Motor neuron (in vitro differentiated cells): ENCODE measurements at regions not wholly inside any gene's neighbourhood (a gene's known extent, or its start where the extent isn't known, plus 50 kb on each side); places are given as distances from the start of the nearest gene placed in this dataset.
A peak's percentile ranks its signal among the peaks of the same experiment; 100 is the strongest.

Source experiments
- ATAC-seq, 8 experiments: fragments of 200-7000 bp; cut with Tn5 transposase; replicated peaks in 6 of 8; 2 replicates each; pipeline ENCODE4 v1.8.0; 2021; ENCODE audit warnings: mild to moderate bottlenecking in 8 of 8, moderate library complexity in 8 of 8
- H3K27ac ChIP-seq, 2 donors: fragments of 250-450 bp; sonication (Bioruptor Pico); 2 replicates each; pipeline ENCODE4 v1.9.0; 2021; ENCODE audit warnings: antibody characterized with exemption in 2 of 2, mild to moderate bottlenecking in 2 of 2, moderate library complexity in 1 of 2
- H3K4me1 ChIP-seq, 2 donors: fragments of 250-450 bp; sonication (Bioruptor Pico); replicated peaks in 1 of 2; 2 replicates each; pipeline ENCODE4 v1.6.1; 2021; ENCODE audit warnings: antibody characterized with exemption in 2 of 2, mild to moderate bottlenecking in 2 of 2, moderate library complexity in 1 of 2
- H3K4me3 ChIP-seq, 5 donors: fragments of 250-450 bp; sonication (Bioruptor Pico); 2 replicates each; pipeline ENCODE4 v1.9.0; 2021; ENCODE audit warnings: antibody characterized with exemption in 5 of 5, mild to moderate bottlenecking in 5 of 5, moderate library complexity in 4 of 5
- WGBS, 10 experiments: fragments of 450-650 bp; shearing (Covaris generic); methylation state at CpG; one replicate each; pipeline ENCODE4 v1.0.0; 2022; 5-methylcytosine and 5-hydroxymethylcytosine counted together
- in situ Hi-C, 9 experiments: fragments of 400-800 bp; cut with MboI; loops; one replicate each; pipeline ENCODE4 v1.15.0; 2021; ENCODE audit warnings: low sequenced_read_pairs in 9 of 9, low pct_unique_long_range_greater_than_20kb in 2 of 9; ENCODE audit not compliant: unreplicated experiment in 9 of 9

DNA sequence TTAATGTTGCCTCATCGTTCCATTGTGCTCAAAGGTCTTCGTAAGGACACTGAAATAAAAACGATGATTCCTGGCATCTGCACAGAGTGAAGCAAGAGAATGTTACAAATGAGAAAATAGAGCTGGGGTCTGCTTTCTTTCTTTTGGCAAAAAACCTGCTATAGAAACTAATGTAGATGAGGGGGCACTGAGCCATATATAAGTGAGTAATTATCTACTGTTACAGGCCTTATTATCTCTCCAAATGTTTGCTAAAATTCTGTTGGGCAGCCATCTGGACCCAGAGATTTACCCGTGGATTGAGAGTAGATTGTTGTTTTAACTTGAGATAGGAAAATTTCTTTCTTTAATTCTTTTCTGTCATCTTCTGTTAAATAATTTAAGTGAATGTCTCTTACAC lies 472.5 kb upstream of the PIK3C3 start:
- no peak for ATAC-seq
- Histone ChIP-seq H3K27ac (no peak overlapping the region), H3K4me1 (peaks cover 0 to 5% of the 10 kb centered on the region in 2 donors), H3K4me3 (no peak overlapping the region)
- WGBS, 10 experiments = 0 to 76% (median 57%) methylated on average over 1 to 4 of the region's 4 CpGs
- in situ Hi-C loops = no loop called here

- Histone ChIP-seq H3K4me1 (peaks cover 2 to 5% of the 10 kb centered on the region in 2 donors), H3K4me3 (no peak overlapping the region), H3K27ac (no peak overlapping the region)
- in situ Hi-C loops = loop anchor here in 1 of 9 experiments (25.0 kb wide), 1 partner anchor 96 kb away; no protein-coding TSS in a partner anchor
- no peak for ATAC-seq
- WGBS, 10 experiments = 0 to 100% (median 80%) methylated on average over 1 to 4 of the region's 4 CpGs; no CpG with 5 or more reads in 1 of the 10 experiments
Measured at GRCh38 chr18:41466436-41467160, 488.4 kb upstream of the PIK3C3 start.

GRCh38 chr18:41465386-41465785 lies 489.6 kb upstream of the PIK3C3 start:
- ATAC-seq = no peak
- in situ Hi-C loops = loop anchor here in 1 of 9 experiments (25.0 kb wide), 1 partner anchor 97 kb away; no protein-coding TSS in a partner anchor
- 0 to 100% (median 79%) methylated on average over 1 to 2 of the region's 2 CpGs for WGBS, 10 experiments

GRCh38 chr18:41464278-41464677 lies 490.8 kb upstream of the PIK3C3 start:
- ATAC-seq = peak in 1 of 8 experiments; percentile 35
- in situ Hi-C loops = loop anchor here in 1 of 9 experiments (25.0 kb wide), 1 partner anchor 98 kb away; no protein-coding TSS in a partner anchor
- peaks cover 2 to 6% of the 10 kb centered on the region in 2 donors for H3K4me1 ChIP-seq
- no peak overlapping the region for H3K27ac ChIP-seq
- H3K4me3 ChIP-seq = no peak overlapping the region
- 25 to 40% (median 27%) methylated on average over 1 of the region's 1 CpG; no CpG with 5 or more reads in 5 of the 10 experiments for WGBS, 10 experiments

More at GRCh38 chr18:41465386-41465785, 489.6 kb upstream of the PIK3C3 start:
- no peak overlapping the region for H3K4me3 ChIP-seq
- H3K27ac ChIP-seq = no peak overlapping the region
- peaks cover 2 to 6% of the 10 kb centered on the region in 2 donors for H3K4me1 ChIP-seq

GRCh38 chr18:41462946-41463345 lies 492.1 kb upstream of the PIK3C3 start:
- H3K4me3 ChIP-seq = no peak overlapping the region
- in situ Hi-C loops = loop anchor here in 1 of 9 experiments (25.0 kb wide), 1 partner anchor 99 kb away; no protein-coding TSS in a partner anchor
- peaks cover 2 to 14% of the 10 kb centered on the region in 2 donors for H3K4me1 ChIP-seq
- WGBS, 10 experiments = 0 to 100% (median 67%) methylated on average over 1 of the region's 1 CpG; no CpG with 5 or more reads in 1 of the 10 experiments
- ATAC-seq = no peak
- H3K27ac ChIP-seq = no peak overlapping the region

GRCh38 chr18:41461114-41461513 lies 493.9 kb upstream of the PIK3C3 start:
- in situ Hi-C loops = loop anchor here in 1 of 9 experiments (25.0 kb wide), 1 partner anchor 101 kb away; no protein-coding TSS in a partner anchor
- H3K27ac ChIP-seq = no peak overlapping the region
- 0 to 94% (median 52%) methylated on average over 1 to 2 of the region's 2 CpGs for WGBS, 10 experiments
- ATAC-seq = no peak
- peaks cover 2 to 18% of the 10 kb centered on the region in 2 donors for H3K4me1 ChIP-seq
- no peak overlapping the region for H3K4me3 ChIP-seq

DNA sequence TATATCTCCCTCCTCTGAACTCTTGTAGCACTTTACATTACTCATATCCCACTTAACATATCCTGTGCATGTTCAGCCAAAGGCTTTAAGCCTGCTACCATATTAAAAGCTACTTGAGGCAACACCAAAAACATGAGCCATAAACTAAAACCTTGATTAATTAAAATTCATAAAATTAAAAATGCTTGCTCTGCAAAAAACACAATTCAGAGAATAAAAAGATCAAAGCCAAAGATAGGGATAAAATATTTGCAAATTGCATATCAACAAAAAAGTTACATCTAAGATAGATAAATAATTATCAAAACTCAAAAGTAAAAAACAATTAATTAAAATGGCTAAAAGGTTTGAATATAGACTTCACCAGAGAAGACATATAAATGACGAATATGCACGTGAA lies 495.4 kb upstream of the PIK3C3 start:
- no peak overlapping the region for H3K4me3 ChIP-seq
- in situ Hi-C loops = loop anchor here in 1 of 9 experiments (25.0 kb wide), 1 partner anchor 103 kb away; no protein-coding TSS in a partner anchor
- 0 to 100% (median 83%) methylated on average over 1 to 2 of the region's 2 CpGs for WGBS, 10 experiments
- no peak overlapping the region for H3K27ac ChIP-seq
- peaks cover 2 to 18% of the 10 kb centered on the region in 2 donors for H3K4me1 ChIP-seq
- ATAC-seq = peak in 1 of 8 experiments; percentile 24

DNA sequence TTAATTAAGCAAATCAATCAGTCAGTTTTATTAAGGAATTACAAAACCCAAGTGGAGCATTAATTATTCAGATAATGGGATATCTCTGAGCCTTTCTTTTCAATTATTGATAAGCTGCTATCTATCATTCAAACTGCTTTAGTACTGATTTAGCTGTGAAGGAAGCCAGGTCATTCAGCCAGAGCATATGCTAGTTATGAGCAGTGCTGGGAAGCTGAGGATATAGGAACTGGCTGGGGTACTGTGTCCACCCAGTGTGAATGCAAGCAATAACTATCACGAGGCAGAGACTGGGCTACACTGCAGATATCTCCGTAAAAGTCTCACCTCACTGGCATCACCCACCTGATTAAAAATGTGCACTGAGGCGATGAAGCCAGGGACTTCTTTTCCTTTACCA lies 496.7 kb upstream of the PIK3C3 start:
- peak in 5 of 8 experiments; percentile 81 to 89 (median 84) for ATAC-seq
- Histone ChIP-seq H3K27ac (no peak overlapping the region), H3K4me3 (no peak overlapping the region), H3K4me1 (peaks cover 2 to 15% of the 10 kb centered on the region in 2 donors)
- 8 to 92% (median 72%) methylated on average over 1 to 3 of the region's 3 CpGs; no CpG with 5 or more reads in 2 of the 10 experiments for WGBS, 10 experiments
- in situ Hi-C loops = loop anchor here in 1 of 9 experiments (25.0 kb wide), 1 partner anchor 104 kb away; no protein-coding TSS in a partner anchor

DNA sequence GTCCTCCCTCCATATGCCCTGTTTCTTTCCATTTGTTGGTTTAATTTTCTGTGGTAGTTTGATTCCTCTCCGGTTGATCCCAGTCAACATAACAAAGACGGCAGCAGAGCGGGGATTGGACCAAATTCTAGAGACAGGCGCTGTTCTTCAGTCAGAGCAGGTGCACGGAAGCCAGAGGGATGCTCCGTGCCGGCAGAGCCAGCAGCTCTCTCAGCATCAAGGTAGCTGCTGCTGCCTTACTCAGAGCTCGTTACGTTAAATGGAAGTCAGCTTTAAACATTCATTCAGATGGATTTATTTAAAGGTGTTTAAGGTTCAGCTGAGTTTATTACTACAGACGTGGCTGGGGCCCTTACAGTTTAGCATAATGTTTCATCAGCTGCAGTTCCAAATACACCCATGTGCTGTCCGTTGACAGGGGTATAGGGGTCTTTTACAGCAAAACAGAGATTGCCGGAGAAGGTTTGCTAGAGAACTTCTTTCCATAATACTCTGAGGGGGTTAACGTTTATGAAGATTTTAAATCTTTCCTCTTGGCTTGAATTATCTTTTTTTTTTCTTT lies 497.2 kb upstream of the PIK3C3 start:
- in situ Hi-C loops = loop anchor here in 1 of 9 experiments (25.0 kb wide), 1 partner anchor 104 kb away; no protein-coding TSS in a partner anchor
- 13 to 95% (median 59%) methylated on average over 2 to 12 of the region's 13 CpGs for WGBS, 10 experiments

DNA sequence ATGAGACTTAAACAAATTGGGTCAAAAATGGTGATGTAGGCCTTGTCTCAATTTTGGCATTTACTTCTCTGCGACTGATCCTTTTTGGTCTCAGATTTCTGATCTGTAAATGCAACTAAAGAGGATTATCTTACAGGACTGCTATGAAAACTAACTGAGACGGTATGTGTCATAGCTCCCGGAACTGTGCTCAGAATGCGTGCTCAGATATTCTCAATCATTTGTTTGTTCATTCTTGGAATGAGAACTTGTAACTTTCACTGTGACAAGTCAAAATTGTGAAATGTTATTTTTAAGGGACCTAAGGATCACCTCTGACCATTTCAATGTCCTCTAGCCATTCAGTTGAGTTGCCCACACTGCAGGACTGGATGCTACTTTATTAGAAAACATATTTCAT lies 498.2 kb upstream of the PIK3C3 start:
- Histone ChIP-seq H3K4me1 (peaks cover 2 to 15% of the 10 kb centered on the region in 2 donors), H3K4me3 (no peak overlapping the region), H3K27ac (no peak overlapping the region)
- ATAC-seq = peak in 1 of 8 experiments; percentile 28
- 8 to 100% (median 92%) methylated on average over 1 to 4 of the region's 4 CpGs; no CpG with 5 or more reads in 1 of the 10 experiments for WGBS, 10 experiments
- in situ Hi-C loops = loop anchor here in 1 of 9 experiments (25.0 kb wide), 1 partner anchor 105 kb away; no protein-coding TSS in a partner anchor

More for the DNA sequence above, 497.2 kb upstream of the PIK3C3 start:
- peak overlapping the region in 1 of 2 donors; percentile 49 for H3K27ac ChIP-seq
- peak in 5 of 8 experiments; percentile 64 to 94 (median 69) for ATAC-seq
- H3K4me1 ChIP-seq = peaks cover 2 to 15% of the 10 kb centered on the region in 2 donors
- no peak overlapping the region for H3K4me3 ChIP-seq

- ATAC-seq = no peak
- in situ Hi-C loops = loop anchor here in 1 of 9 experiments (25.0 kb wide), 1 partner anchor 113 kb away; no protein-coding TSS in a partner anchor
- no peak overlapping the region for H3K4me3 ChIP-seq
- H3K27ac ChIP-seq = no peak overlapping the region
- no peaks in the 10 kb centered on the region for H3K4me1 ChIP-seq
Measured at GRCh38 chr18:41449612-41450011, 505.4 kb upstream of the PIK3C3 start.

GRCh38 chr18:41444943-41445342 lies 510.1 kb upstream of the PIK3C3 start:
- H3K27ac ChIP-seq = no peak overlapping the region
- peak in 3 of 8 experiments; percentile 20 to 66 (median 47) for ATAC-seq
- 0 to 80% (median 39%) methylated on average over 1 to 2 of the region's 2 CpGs; no CpG with 5 or more reads in 2 of the 10 experiments for WGBS, 10 experiments
- H3K4me1 ChIP-seq = no peaks in the 10 kb centered on the region
- no peak overlapping the region for H3K4me3 ChIP-seq
- in situ Hi-C loops = no loop called here

- no peak overlapping the region for H3K27ac ChIP-seq
- in situ Hi-C loops = no loop called here
- WGBS, 10 experiments = 17 to 100% (median 94%) methylated on average over 1 of the region's 1 CpG; no CpG with 5 or more reads in 4 of the 10 experiments
- no peak for ATAC-seq
- H3K4me1 ChIP-seq = no peaks in the 10 kb centered on the region
- H3K4me3 ChIP-seq = no peak overlapping the region
Measured at GRCh38 chr18:41436772-41437171, 518.3 kb upstream of the PIK3C3 start.
